Tibial nerve (tissue), 4 donors: ENCODE measurements at regions not wholly inside any gene's neighbourhood (a gene's known extent, or its start where the extent isn't known, plus 50 kb on each side); places are given as distances from the start of the nearest gene placed in this dataset. TPM values are rescaled to one million over a fixed set of nuclear protein-coding genes. Genes with fewer than 3 reads are reported as not detected.
A peak's percentile ranks its signal among the peaks of the same experiment; 100 is the strongest.

Experiments
- DNase-seq, 2 donors: peaks; one replicate each; pipeline ENCODE4 v3.0.0-alpha.2; 2019; ENCODE audit warnings: low spot score in 2 of 2
- H3K27ac ChIP-seq, 4 donors: fragments of 200-600 bp; sonication (generic) in 3 of 4; one replicate each; pipeline ENCODE4 v1.5.1; 2017 to 2019; ENCODE audit warnings: mild to moderate bottlenecking in 1 of 4
- H3K27me3 ChIP-seq, 2 donors: fragments of 200-600 bp; sonication (generic) in 1 of 2; one replicate each; pipeline versions ENCODE4 v1.5.1 to v1.6.0; 2017 to 2019
- H3K36me3 ChIP-seq, 3 donors: fragments of 200-600 bp; sonication (generic); one replicate each; pipeline ENCODE4 v1.5.1; 2018 to 2019
- H3K4me1 ChIP-seq, 4 donors: fragments of 200-600 bp; sonication (generic) in 3 of 4; one replicate each; pipeline ENCODE4 v1.5.1; 2017 to 2019
- H3K4me3 ChIP-seq, 4 donors: fragments of 200-600 bp; sonication (generic) in 3 of 4; one replicate each; pipeline ENCODE4 v1.5.1; 2017 to 2019; ENCODE audit warnings: mild to moderate bottlenecking in 1 of 4, moderate library complexity in 1 of 4
- H3K9me3 ChIP-seq, 4 donors: fragments of 200-600 bp; sonication (generic) in 3 of 4; one replicate each; pipeline ENCODE4 v1.5.1; 2017 to 2019
- CTCF ChIP-seq, 5 experiments: fragments of 200-600 bp in 3 of 5; fragments of 450-650 bp in 2 of 5; sonication (generic) in 3 of 5; IDR thresholded peaks; one replicate each; pipeline ENCODE4 v1.5.1; 2016 to 2019; ENCODE audit warnings: antibody characterized with exemption in 5 of 5, mild to moderate bottlenecking in 3 of 5, moderate library complexity in 2 of 5
- EP300 ChIP-seq, 2 donors: sonication (generic); formaldehyde crosslinking; IDR thresholded peaks; one replicate each; pipeline ENCODE4 v1.6.1; 2017; ENCODE audit warnings: antibody characterized with exemption in 2 of 2, mild to moderate bottlenecking in 1 of 2
- POLR2A ChIP-seq, 2 donors: fragments of 450-650 bp; IDR thresholded peaks; one replicate each; pipeline ENCODE4 v1.6.1; 2017; ENCODE audit warnings: antibody characterized with exemption in 2 of 2, mild to moderate bottlenecking in 2 of 2, moderate library complexity in 2 of 2
- WGBS, 2 donors: methylation state at CpG; one replicate each; pipeline ENCODE4 v1.1.5; 2018; 5-methylcytosine and 5-hydroxymethylcytosine counted together
- small RNA-seq: library from RNA; depleted of rRNA; stranded (forward); fragments of <200 nt; gene quantifications from one replicate; pipeline ENCODE3, GENCODE V24; 2016

DNA sequence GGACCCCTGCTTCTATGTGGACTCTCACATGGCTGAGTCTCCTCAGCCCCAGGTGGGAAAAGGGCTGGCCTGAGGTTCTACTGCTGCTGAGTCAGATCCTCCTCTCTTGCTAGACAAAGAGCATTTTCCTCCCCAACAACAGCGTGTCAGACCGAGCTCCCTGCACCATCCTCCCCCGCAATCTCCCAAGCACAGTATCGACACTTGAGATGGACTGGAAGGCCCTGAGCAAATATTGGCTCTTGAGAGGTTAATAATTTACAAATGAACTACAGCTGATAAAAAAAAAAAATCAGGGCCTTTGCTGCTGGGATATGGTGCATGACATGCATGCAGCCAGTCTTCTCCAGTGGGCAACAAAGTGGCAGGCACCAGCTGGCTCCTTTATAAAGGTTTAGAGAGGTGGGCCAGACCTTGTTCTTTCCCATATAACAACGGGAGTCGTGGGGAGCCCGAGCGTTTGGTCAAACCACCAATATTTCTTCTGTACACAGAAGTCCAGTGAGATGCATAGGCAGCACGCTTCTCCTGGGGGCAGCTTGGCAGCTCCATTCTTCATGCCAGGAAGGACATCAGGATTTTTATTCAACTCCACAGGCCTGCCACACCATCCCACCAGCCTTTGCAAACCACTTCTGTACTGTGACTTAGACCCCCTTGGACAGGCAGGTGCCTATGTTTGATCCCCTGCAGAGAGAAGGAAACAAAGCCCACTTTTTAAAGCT lies 55.4 kb upstream of the CAMK1G start:
- 50 to 64% methylated on average over 8 to 9 of the region's 9 CpGs for WGBS, 2 donors
- no peak for DNase-seq
- Histone ChIP-seq H3K9me3 (no peaks in the 10 kb centered on the region), H3K27ac (no peak overlapping the region), H3K4me3 (no peak overlapping the region), H3K4me1 (no peaks in the 10 kb centered on the region), H3K27me3 (no peaks in the 10 kb centered on the region), H3K36me3 (no peaks in the 10 kb centered on the region)
- TF ChIP-seq POLR2A (IDR thresholded peaks at IDR 0.05) (no peak), CTCF (IDR thresholded peaks at IDR 0.05) (no peak), EP300 (IDR thresholded peaks at IDR 0.05) (no peak)

DNA sequence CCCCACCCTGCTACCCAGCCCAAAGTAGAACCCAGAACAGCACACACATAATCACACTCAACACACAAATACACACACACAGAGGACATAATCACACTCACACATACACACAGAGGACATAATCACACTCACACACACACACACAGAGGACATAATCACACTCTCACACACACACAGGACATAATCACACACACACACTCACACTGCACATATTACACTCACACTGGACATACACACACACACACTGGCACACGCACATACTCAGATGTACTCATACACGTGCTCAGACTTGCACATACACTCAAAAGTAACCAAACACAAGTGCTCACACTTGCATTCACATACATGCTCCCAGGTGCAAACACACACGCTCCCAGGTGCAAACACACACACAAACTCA lies 54.3 kb upstream of the CAMK1G start:
- H3K27me3 ChIP-seq, result peaks cover 0 to under 1% of the 10 kb centered on the region in 2 donors
- no peaks in the 10 kb centered on the region for H3K9me3 ChIP-seq
- TF ChIP-seq CTCF (IDR thresholded peaks at IDR 0.05) (no peak), POLR2A (IDR thresholded peaks at IDR 0.05) (no peak)
- no peaks in the 10 kb centered on the region for H3K4me1 ChIP-seq
- no peak for DNase-seq
- 77 to 84% methylated on average over 3 of the region's 3 CpGs for WGBS, 2 donors
- H3K27ac ChIP-seq, result no peak overlapping the region
- no peaks in the 10 kb centered on the region for H3K36me3 ChIP-seq
- H3K4me3 ChIP-seq, result no peak overlapping the region

DNA sequence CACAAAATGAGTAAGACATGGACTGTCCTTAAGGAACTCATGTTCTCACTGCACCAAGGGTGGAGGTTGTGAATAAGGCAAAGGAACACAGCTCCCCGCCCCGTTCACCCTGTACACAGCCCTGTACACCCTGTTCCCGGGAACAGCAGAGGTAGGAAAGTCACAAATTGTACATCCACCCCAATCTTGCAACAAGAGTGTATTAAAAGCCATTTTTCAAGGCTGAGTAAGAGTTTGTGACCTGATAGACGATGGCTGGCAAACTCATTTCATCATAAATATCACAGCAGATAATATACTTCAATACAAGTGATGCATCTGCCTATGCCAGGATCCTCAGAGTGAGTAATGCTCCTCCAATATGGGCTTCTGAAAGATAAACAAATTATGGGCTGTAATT lies 52.5 kb upstream of the CAMK1G start:
- Histone ChIP-seq H3K27me3 (peaks cover 0 to 4% of the 10 kb centered on the region in 2 donors), H3K4me3 (no peak overlapping the region), H3K36me3 (no peaks in the 10 kb centered on the region), H3K27ac (peak overlapping the region in 1 of 4 donors; percentile 67), H3K9me3 (no peaks in the 10 kb centered on the region), H3K4me1 (no peaks in the 10 kb centered on the region)
- TF ChIP-seq EP300 (IDR thresholded peaks at IDR 0.05) (peak in 1 of 2 donors; percentile 72), POLR2A (IDR thresholded peaks at IDR 0.05) (no peak), CTCF (IDR thresholded peaks at IDR 0.05) (no peak)
- DNase-seq, result peak in 1 of 2 donors; percentile 26
- 86 to 87% methylated on average over 4 of the region's 4 CpGs for WGBS, 2 donors

DNA sequence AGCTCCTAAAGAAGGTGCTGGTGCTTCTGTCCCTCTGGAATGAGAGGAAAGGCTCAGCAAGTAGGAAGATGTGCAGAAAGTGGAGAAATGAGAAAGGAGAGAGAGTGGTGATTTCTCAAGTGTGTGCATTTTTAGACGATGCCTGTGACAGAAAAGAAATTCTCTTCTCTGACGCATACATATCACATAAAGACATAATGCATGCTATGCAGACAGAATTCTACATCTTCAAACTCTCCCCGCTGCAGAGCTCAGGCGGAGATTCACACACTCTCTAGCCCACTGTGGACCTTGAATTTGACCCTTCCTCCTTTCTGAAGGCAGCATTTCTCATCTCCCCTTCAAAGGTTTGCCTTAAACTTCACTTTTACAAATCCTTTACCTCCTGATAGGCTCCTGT lies 52.0 kb upstream of the CAMK1G start:
- peak overlapping the region in 1 of 4 donors; percentile 67 for H3K27ac ChIP-seq
- 57 to 63% methylated on average over 4 of the region's 4 CpGs for WGBS, 2 donors
- no peak overlapping the region for H3K4me3 ChIP-seq
- H3K4me1 ChIP-seq, result no peaks in the 10 kb centered on the region
- H3K27me3 ChIP-seq, result peaks cover 0 to 4% of the 10 kb centered on the region in 2 donors
- no peak for DNase-seq
- no peaks in the 10 kb centered on the region for H3K36me3 ChIP-seq
- H3K9me3 ChIP-seq, result no peaks in the 10 kb centered on the region
- TF ChIP-seq POLR2A (IDR thresholded peaks at IDR 0.05) (no peak), EP300 (IDR thresholded peaks at IDR 0.05) (no peak), CTCF (IDR thresholded peaks at IDR 0.05) (no peak)

Small RNA genes lying in the stretch of these regions (small RNA-seq; reads per million reads assigned to genes)
- gene AC104465.1, result not detected
